ENCODE measurements at regions not wholly inside any gene's neighbourhood (a gene's known extent, or its start where the extent isn't known, plus 50 kb on each side); places are given as distances from the start of the nearest gene placed in this dataset.

- H3K9ac ChIP-seq = no peak overlapping the region
- H4K20me1 ChIP-seq = peaks cover 0 to 5% (median 0%) of the 10 kb centered on the region in 11 experiments; a peak in 1 of 22 replicates
These were observed 59.5 kb upstream of the SMAD6 start for GRCh38 chr15:66642514-66642913.

GRCh38 chr15:66643033-66643432, 59.0 kb upstream of the SMAD6 start:
- H4K20me1 ChIP-seq = peaks cover 0 to 5% (median 0%) of the 10 kb centered on the region in 11 experiments; a peak in 1 of 22 replicates
- no peaks in the 10 kb centered on the region for H3K9me3 ChIP-seq (replicated peaks in 1 of 11)
- no peaks in the 10 kb centered on the region for H3K36me3 ChIP-seq
- no peak overlapping the region for H3K9ac ChIP-seq
- H3K4me3 ChIP-seq = no peak overlapping the region
- peaks cover 34 to 60% (median 42%) of the 10 kb centered on the region in 10 experiments for H3K4me1 ChIP-seq
- no peak overlapping the region for H3K27ac ChIP-seq
- no peak overlapping the region for H3K4me2 ChIP-seq
- no peak for TF ChIP-seq Cebpa-rat (IDR thresholded peaks at IDR 0.05)
- no peaks in the 10 kb centered on the region for H3K27me3 ChIP-seq

More at GRCh38 chr15:66642514-66642913, 59.5 kb upstream of the SMAD6 start:
- H3K4me2 ChIP-seq = no peak overlapping the region
- peaks cover 34 to 60% (median 40%) of the 10 kb centered on the region in 10 experiments for H3K4me1 ChIP-seq
- H3K27me3 ChIP-seq = no peaks in the 10 kb centered on the region
- no peak for TF ChIP-seq Cebpa-rat (IDR thresholded peaks at IDR 0.05)
- H3K27ac ChIP-seq = no peak overlapping the region
- H3K36me3 ChIP-seq = no peaks in the 10 kb centered on the region
- H3K4me3 ChIP-seq = no peak overlapping the region
- no peaks in the 10 kb centered on the region for H3K9me3 ChIP-seq (replicated peaks in 1 of 11)

DNA sequence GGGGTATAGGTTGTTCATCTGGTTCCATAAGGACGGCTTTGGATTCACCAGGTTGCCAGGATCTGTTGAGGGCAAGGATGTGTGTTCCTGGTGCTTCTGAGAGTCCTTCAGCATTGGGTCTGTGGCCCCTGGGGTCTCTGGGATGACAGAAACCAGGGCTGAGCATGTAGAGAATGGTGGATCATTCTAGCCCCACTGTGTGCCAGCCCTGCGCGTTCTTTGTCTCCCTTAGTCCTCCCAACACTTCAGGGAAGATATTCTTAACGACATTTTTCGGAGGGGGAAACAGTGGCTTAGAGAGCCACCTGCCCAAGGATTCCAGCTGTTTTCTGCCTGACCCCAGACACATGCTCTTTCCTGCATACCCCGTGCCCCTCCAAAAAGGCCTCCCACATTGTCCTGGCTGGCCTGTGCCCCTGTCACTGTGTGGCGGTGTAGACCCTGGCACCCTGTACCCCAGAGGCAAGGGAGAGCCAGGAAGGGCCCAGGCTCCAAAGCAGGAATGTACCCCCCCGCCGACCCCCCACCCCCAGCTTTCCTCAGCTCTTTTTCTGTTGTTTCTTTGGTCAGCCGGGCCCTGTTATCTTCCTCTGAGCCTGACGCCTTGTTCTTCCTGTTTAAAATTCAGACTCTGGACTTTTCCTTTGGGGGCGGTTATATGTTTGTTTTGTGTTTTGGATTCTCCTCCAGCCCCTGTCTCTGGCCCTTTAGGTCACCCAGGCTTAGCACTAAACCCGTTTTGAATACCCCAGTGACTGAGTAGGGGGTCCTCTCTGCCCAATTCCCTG, 57.8 kb upstream of the SMAD6 start:
- H3K27ac ChIP-seq = peak overlapping the region in 4 of 11 experiments; percentile 39 to 53 (median 46); a peak in 7 of 22 replicates

GRCh38 chr15:66644869-66645268, 57.2 kb upstream of the SMAD6 start:
- Histone ChIP-seq H3K9ac (peak overlapping the region in 4 of 11 experiments; percentile 21 to 47 (median 34); a peak in 5 of 22 replicates), H3K27ac (peak overlapping the region in 4 of 11 experiments; percentile 39 to 53 (median 46); a peak in 7 of 22 replicates), H3K36me3 (no peaks in the 10 kb centered on the region), H3K4me1 (peaks cover 21 to 44% (median 29%) of the 10 kb centered on the region in 10 experiments), H3K4me3 (no peak overlapping the region), H3K4me2 (peak overlapping the region in 5 of 11 experiments; percentile 8 to 52 (median 41); a peak in 8 of 22 replicates), H3K27me3 (no peaks in the 10 kb centered on the region; a peak in 1 of 22 replicates), H3K9me3 (replicated peaks in 1 of 11) (no peaks in the 10 kb centered on the region), H4K20me1 (0 out of 22 replicates have a peak, but pooled peaks cover 0 to 5% (median 0%) of the 10 kb centered on the region in 11 experiments)
- TF ChIP-seq Cebpa-rat (IDR thresholded peaks at IDR 0.05) = no peak

More for the DNA sequence above, 57.8 kb upstream of the SMAD6 start:
- no peaks in the 10 kb centered on the region for H3K9me3 ChIP-seq (replicated peaks in 1 of 11)
- 0 out of 22 replicates have a peak, but pooled peaks cover 0 to 5% (median 0%) of the 10 kb centered on the region in 11 experiments for H4K20me1 ChIP-seq
- no peaks in the 10 kb centered on the region for H3K36me3 ChIP-seq
- TF ChIP-seq Cebpa-rat (IDR thresholded peaks at IDR 0.05) = no peak
- peak overlapping the region in 4 of 11 experiments; percentile 21 to 47 (median 34); a peak in 5 of 22 replicates for H3K9ac ChIP-seq
- peak overlapping the region in 5 of 11 experiments; percentile 8 to 52 (median 41); a peak in 8 of 22 replicates for H3K4me2 ChIP-seq
- H3K4me3 ChIP-seq = no peak overlapping the region
- no peaks in the 10 kb centered on the region for H3K27me3 ChIP-seq
- peaks cover 24 to 51% (median 31%) of the 10 kb centered on the region in 10 experiments for H3K4me1 ChIP-seq

GRCh38 chr15:66646308-66646707, 55.7 kb upstream of the SMAD6 start:
- H3K4me1 ChIP-seq = peaks cover 21 to 40% (median 33%) of the 10 kb centered on the region in 10 experiments
- no peak overlapping the region for H3K9ac ChIP-seq
- no peak overlapping the region for H3K27ac ChIP-seq
- H3K4me3 ChIP-seq = no peak overlapping the region
- H4K20me1 ChIP-seq = 0 out of 22 replicates have a peak, but pooled peaks cover 0 to 5% (median 0%) of the 10 kb centered on the region in 11 experiments
- H3K36me3 ChIP-seq = no peaks in the 10 kb centered on the region
- no peaks in the 10 kb centered on the region; a peak in 1 of 22 replicates for H3K27me3 ChIP-seq
- peak overlapping the region; percentile 36 to 72 (median 62) for H3K4me2 ChIP-seq
- TF ChIP-seq Cebpa-rat (IDR thresholded peaks at IDR 0.05) = no peak
- no peaks in the 10 kb centered on the region for H3K9me3 ChIP-seq (replicated peaks in 1 of 11)

DNA sequence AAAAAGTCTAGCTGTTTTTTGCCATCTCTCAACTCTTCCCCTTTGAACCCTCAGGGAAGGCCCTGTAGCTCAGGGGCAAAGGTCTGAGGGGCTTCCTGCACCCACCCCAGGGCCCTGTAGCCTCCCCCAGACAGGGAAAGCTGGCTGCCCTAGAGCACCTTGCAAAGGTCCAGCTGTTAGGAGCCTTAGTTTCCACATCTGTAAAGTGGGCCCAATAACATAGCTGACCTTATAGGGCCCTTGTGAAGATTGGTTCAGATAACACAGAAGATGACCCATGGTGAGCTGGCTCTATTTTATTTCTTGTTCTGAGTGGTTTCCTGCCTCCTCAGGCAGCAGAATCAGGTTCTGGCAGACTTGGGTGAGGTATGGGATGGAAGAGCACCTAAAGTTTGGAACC, 55.2 kb upstream of the SMAD6 start:
- Histone ChIP-seq H4K20me1 (0 out of 22 replicates have a peak, but pooled peaks cover 0 to 5% (median 0%) of the 10 kb centered on the region in 11 experiments), H3K4me1 (peaks cover 21 to 40% (median 30%) of the 10 kb centered on the region in 10 experiments), H3K36me3 (no peaks in the 10 kb centered on the region), H3K4me2 (peak overlapping the region; percentile 36 to 72 (median 62); a peak in 21 of 22 replicates), H3K27me3 (no peaks in the 10 kb centered on the region; a peak in 1 of 22 replicates), H3K27ac (no peak overlapping the region), H3K4me3 (no peak overlapping the region), H3K9me3 (replicated peaks in 1 of 11) (no peaks in the 10 kb centered on the region), H3K9ac (no peak overlapping the region)
- TF ChIP-seq Cebpa-rat (IDR thresholded peaks at IDR 0.05) = no peak

DNA sequence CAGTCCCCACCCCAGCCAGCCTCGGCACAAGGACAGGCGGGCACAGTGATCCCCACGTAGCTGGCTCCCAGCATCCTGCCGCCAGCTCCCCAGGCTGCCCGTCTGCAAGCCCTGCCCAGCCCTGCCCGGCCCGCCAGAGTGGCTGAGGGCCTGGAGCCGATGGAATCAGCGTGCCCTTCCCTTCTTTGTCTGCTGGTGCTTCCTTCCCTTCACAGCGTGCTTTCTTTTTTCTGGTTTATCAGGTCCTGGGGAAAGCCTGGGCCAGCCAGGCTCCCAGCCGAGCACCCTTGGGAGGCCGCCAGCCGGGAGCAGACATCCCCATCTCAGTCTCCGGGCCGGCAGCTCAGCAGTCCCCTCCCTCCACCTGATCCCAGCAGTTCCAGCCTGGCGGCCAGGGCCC, 54.7 kb upstream of the SMAD6 start:
- Histone ChIP-seq H4K20me1 (0 out of 22 replicates have a peak, but pooled peaks cover 0 to 5% (median 0%) of the 10 kb centered on the region in 11 experiments), H3K4me2 (peak overlapping the region in 10 of 11 experiments; percentile 25 to 68 (median 58); a peak in 17 of 22 replicates), H3K27ac (no peak overlapping the region), H3K9ac (peak overlapping the region in 2 of 11 experiments; percentile 24 to 30; a peak in 1 of 22 replicates), H3K9me3 (replicated peaks in 1 of 11) (no peaks in the 10 kb centered on the region), H3K4me1 (peaks cover 21 to 40% (median 29%) of the 10 kb centered on the region in 10 experiments), H3K4me3 (no peak overlapping the region), H3K36me3 (no peaks in the 10 kb centered on the region), H3K27me3 (no peaks in the 10 kb centered on the region; a peak in 1 of 22 replicates)
- TF ChIP-seq Cebpa-rat (IDR thresholded peaks at IDR 0.05) = no peak

DNA sequence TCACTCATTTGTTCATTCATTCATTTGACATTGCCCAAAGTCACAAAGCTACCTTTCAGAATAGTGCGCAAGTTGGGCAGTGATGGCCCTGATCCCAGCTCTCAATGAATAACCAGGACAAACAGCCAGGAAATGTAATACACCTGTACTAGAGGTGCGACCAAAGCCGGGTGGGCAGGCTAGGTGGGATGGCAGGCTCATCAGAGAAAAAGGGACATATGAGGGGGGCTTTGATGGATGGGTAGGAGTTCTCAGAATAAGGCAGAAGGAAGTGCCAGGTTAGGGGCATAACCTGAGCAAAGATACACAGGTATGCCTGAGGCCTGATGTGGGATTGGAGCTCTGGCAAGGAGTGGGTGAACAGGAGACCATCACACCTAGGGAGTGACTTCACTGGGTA, 53.4 kb upstream of the SMAD6 start:
- H3K27me3 ChIP-seq = peaks cover 0 to 10% (median 4%) of the 10 kb centered on the region in 11 experiments; a peak in 10 of 22 replicates
- H3K4me3 ChIP-seq = no peak overlapping the region
- H3K9me3 ChIP-seq (replicated peaks in 1 of 11) = no peaks in the 10 kb centered on the region
- TF ChIP-seq Cebpa-rat (IDR thresholded peaks at IDR 0.05) = no peak
- no peaks in the 10 kb centered on the region for H3K36me3 ChIP-seq
- H3K4me2 ChIP-seq = peak overlapping the region in 1 of 11 experiments; percentile 62; a peak in 1 of 22 replicates
- H3K27ac ChIP-seq = no peak overlapping the region
- H3K4me1 ChIP-seq = peaks cover 21 to 40% (median 29%) of the 10 kb centered on the region in 10 experiments
- 0 out of 22 replicates have a peak, but pooled peaks cover 0 to 5% (median 0%) of the 10 kb centered on the region in 11 experiments for H4K20me1 ChIP-seq
- H3K9ac ChIP-seq = no peak overlapping the region

Measured in BLaER1 treated with 17β-estradiol and CSF1 and Interleukin-3, amounts not matched to agents 10 nM and 100 nM (cell line).